NCI-H2171 (cell line): ENCODE measurements at regions not wholly inside any gene's neighbourhood (a gene's known extent, or its start where the extent isn't known, plus 50 kb on each side); places are given as distances from the start of the nearest gene placed in this dataset.

Experiments used
- DNase-seq: peaks from one replicate; lab custom pipeline; 2025; lab: John Stamatoyannopoulos, UW

DNA sequence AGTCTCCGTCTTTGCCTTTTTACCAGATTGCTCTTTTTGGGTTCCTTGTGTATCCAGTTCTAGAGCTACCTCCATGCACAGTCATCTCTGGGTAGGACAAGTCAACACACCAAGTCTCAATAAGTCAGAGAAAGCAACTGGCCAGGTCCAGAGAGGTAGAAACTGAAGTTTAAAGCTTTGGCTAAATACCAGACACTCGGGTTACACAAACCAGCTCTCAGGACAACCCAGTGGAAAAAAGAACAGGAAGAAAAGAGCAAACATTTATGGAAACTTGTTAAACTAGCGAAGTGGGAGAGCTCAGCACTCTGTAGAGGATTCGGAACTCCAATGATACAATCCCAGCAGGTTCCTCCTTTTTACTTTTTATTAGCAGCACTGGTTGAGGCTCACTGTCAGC lies 291.0 kb upstream of the CPEB2 start:
- no peak for DNase-seq

GRCh38 chr4:14716691-14717090 lies 285.6 kb upstream of the CPEB2 start:
- no peak for DNase-seq

DNA sequence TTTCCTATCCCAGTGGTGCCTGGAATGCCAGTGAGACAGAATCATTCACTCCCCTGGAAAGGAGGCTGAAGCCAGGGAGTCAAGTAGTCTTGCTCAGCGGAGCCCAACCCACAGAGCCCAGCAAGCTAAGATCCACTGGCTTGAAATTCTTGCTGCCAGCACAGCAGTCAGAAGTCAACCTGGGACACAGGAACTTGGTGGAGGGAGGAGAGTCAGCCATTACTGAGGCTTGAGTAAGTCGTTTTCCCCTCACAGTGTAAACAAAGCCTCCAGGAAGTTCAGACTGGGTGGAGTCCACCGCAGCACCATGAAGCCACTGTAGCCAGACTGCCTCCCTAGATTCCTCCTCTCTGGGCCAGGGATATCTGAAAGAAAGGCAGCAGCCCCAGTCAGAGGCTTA lies 283.2 kb upstream of the CPEB2 start:
- DNase-seq = no peak

- no peak for DNase-seq
These were observed 275.8 kb upstream of the CPEB2 start for GRCh38 chr4:14726441-14726840.

GRCh38 chr4:14726877-14727361 lies 275.4 kb upstream of the CPEB2 start:
- DNase-seq = no peak

- DNase-seq = no peak
These were observed 272.8 kb upstream of the CPEB2 start for GRCh38 chr4:14729282-14730000.

- DNase-seq = no peak
These were observed 260.2 kb upstream of the CPEB2 start for GRCh38 chr4:14742054-14742453.

GRCh38 chr4:14743172-14743571 lies 259.1 kb upstream of the CPEB2 start:
- DNase-seq = no peak

GRCh38 chr4:14743601-14744000 lies 258.7 kb upstream of the CPEB2 start:
- no peak for DNase-seq

DNA sequence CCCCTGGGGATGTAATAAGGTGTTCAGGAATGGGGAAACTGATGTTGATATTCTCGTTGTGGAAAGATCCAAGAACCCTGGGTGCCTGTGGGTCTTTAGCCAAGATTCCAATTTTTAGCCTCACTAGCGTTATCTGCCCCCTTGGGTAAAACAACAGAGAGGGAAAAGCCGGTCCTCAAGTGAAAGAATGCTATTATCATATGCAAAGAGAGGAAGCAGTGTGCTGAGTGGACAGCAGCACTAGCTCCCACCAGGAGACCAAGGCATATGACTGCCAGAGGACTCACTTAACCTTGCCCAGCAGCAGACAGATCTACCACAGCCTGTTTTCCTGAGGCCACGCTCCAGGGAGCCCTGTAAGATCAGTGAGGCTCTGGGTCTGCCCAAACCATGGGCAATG lies 257.9 kb upstream of the CPEB2 start:
- DNase-seq = no peak

GRCh38 chr4:14749910-14750309 lies 252.4 kb upstream of the CPEB2 start:
- DNase-seq = no peak

- no peak for DNase-seq
These were observed 249.8 kb upstream of the CPEB2 start for GRCh38 chr4:14752341-14753046.

DNA sequence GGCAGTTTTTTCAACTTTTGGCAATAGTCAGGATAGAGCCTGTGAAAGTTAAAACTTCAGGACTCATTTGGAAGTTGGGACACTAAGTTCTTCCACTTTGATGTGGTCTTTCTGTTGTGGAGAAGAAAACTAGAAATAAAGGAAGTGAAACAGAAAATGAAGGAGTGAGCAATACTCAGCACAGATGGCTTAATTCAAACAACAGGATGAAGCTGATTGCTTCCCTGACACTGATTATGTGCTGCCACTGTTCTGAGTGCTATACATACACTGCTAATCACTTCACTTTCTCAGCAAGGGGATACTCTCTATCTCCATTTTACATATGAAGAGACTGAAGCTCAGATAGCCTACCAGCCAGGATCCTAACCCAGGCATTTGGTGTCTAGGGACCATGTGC lies 235.1 kb upstream of the CPEB2 start:
- no peak for DNase-seq

GRCh38 chr4:14768449-14768848 lies 233.8 kb upstream of the CPEB2 start:
- DNase-seq = no peak

GRCh38 chr4:14769993-14770392 lies 232.3 kb upstream of the CPEB2 start:
- no peak for DNase-seq

- no peak for DNase-seq
These were observed 231.2 kb upstream of the CPEB2 start for GRCh38 chr4:14771094-14771493.

DNA sequence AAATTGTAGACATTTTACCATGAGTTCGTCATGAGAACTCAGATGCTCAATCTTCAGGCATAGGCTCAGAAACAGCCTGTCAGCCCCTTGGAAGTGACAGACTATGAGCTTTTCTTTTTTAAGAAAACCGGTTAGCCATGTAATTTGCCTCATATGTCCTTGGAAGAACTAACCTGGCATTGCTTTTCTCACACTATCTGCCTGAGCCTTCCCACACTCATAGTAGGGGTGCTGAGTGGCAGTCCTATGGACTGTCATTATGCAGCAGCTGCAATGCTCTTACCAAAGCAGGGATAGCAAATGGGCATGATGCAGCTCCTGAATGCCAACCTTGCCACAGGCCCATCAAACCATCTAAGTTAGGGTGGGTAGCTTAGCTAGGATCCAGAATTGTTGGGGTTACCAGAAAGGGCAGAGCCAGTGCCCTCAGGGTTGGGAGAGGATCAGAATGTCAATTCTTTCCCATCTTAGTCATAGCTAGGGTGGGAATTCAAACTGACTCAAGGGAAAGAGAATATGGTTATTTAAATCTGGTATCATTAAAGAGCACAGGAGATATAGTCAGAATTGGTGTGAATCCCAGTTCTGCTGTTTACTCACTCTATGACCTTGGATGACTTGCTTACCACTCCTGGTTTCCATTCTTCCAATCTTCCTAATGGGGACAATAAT lies 230.6 kb upstream of the CPEB2 start:
- no peak for DNase-seq

- DNase-seq = no peak
These were observed 229.9 kb upstream of the CPEB2 start for GRCh38 chr4:14772388-14772787.

- no peak for DNase-seq
These were observed 219.0 kb upstream of the CPEB2 start for GRCh38 chr4:14783011-14783877.

- DNase-seq = no peak
These were observed 215.1 kb upstream of the CPEB2 start for GRCh38 chr4:14787221-14787620.

- DNase-seq = no peak
These were observed 214.4 kb upstream of the CPEB2 start for GRCh38 chr4:14787894-14788293.

GRCh38 chr4:14790494-14790893 lies 211.8 kb upstream of the CPEB2 start:
- DNase-seq = no peak
